SK-N-SH (cell line): ENCODE measurements at regions not wholly inside any gene's neighbourhood (a gene's known extent, or its start where the extent isn't known, plus 50 kb on each side); places are given as distances from the start of the nearest gene placed in this dataset.

Experiments
- CTCF ChIA-PET: fragments of 300-600, 350-600 bp; formaldehyde crosslinking; extraction: SDS; loops from one replicate; lab custom pipeline; 2021; lab: Yijun Ruan, JAX
- POLR2A ChIA-PET: fragments of 350-600 bp; sonication (Branson Sonifier 250); formaldehyde crosslinking; extraction: SDS; loops from one replicate; lab custom pipeline; 2020; ENCODE audit warnings: antibody characterized with exemption, inconsistent platforms; lab: Yijun Ruan, JAX
- DNase-seq: peaks from one replicate; pipeline ENCODE4 v3.0.0; 2012
- H2AFZ ChIP-seq: fragments of 200-600 bp; sonication (generic); 2 replicates; pipeline ENCODE4 v1.8.1; 2016; ENCODE audit warnings: antibody characterized with exemption, mild to moderate bottlenecking, low read depth
- H3F3A ChIP-seq: fragments of 200-600 bp; sonication (generic); replicated peaks from 2 replicates; pipeline ENCODE3; 2016; ENCODE audit warnings: antibody characterized with exemption, mild to moderate bottlenecking; ENCODE audit not compliant: insufficient read depth
- H3K27ac ChIP-seq, 2 experiments: fragments of 200-500 bp in 1 of 2; fragments of 200-600 bp in 1 of 2; sonication (Bioruptor generic) in 1 of 2; sonication (generic), shearing (Covaris generic) in 1 of 2; 2 replicates each; pipeline versions ENCODE4 v1.5.1 to v1.6.1; 2014 to 2016; ENCODE audit warnings: low read depth in 2 of 2, inconsistent platforms in 1 of 2, low read length in 1 of 2, mild to moderate bottlenecking in 1 of 2, mixed read lengths in 1 of 2
- H3K27me3 ChIP-seq: fragments of 200-600 bp; sonication (generic), shearing (Covaris generic); 2 replicates; pipeline ENCODE4 v1.6.1; 2016; ENCODE audit warnings: mixed run types; ENCODE audit not compliant: insufficient read depth
- H3K36me3 ChIP-seq, 2 experiments: fragments of 200-500 bp in 1 of 2; fragments of 200-600 bp in 1 of 2; sonication (Bioruptor generic) in 1 of 2; sonication (generic) in 1 of 2; replicated peaks in 1 of 2; 2 replicates each; pipeline versions ENCODE3 to v1.5.1; 2014 to 2016; ENCODE audit warnings: low read length in 1 of 2, mild to moderate bottlenecking in 1 of 2; ENCODE audit not compliant: insufficient read depth in 2 of 2, control insufficient read depth in 1 of 2
- H3K4me1 ChIP-seq, 2 experiments: fragments of 200-500 bp in 1 of 2; fragments of 200-600 bp in 1 of 2; sonication (Bioruptor generic) in 1 of 2; sonication (generic), shearing (Covaris generic) in 1 of 2; 2 replicates each; pipeline versions ENCODE4 v1.5.1 to v1.6.1; 2014 to 2016; ENCODE audit warnings: low read depth in 1 of 2, low read length in 1 of 2, mixed run types in 1 of 2; ENCODE audit not compliant: insufficient read depth in 2 of 2, control insufficient read depth in 1 of 2
- H3K4me2 ChIP-seq: fragments of 200-600 bp; sonication (generic), shearing (Covaris generic); 2 replicates; pipeline ENCODE4 v1.6.1; 2017; ENCODE audit warnings: mixed run types
- H3K4me3 ChIP-seq, 2 experiments: fragments of 200-500 bp in 1 of 2; fragments of 200-600 bp in 1 of 2; sonication (Bioruptor generic) in 1 of 2; sonication (generic), shearing (Covaris generic) in 1 of 2; 2 replicates each; pipeline versions ENCODE4 v1.5.1 to v1.8.1; 2014 to 2016; ENCODE audit warnings: low read depth in 2 of 2, inconsistent platforms in 1 of 2, low read length in 1 of 2, mild to moderate bottlenecking in 1 of 2, mixed read lengths in 1 of 2, moderate library complexity in 1 of 2
- H3K79me2 ChIP-seq: fragments of 200-600 bp; sonication (generic); 2 replicates; pipeline ENCODE4 v1.8.1; 2017; ENCODE audit warnings: mild to moderate bottlenecking; ENCODE audit not compliant: insufficient read depth
- H3K9ac ChIP-seq: fragments of 200-600 bp; sonication (generic); 2 replicates; pipeline ENCODE4 v1.6.1; 2017; ENCODE audit warnings: mixed run types
- H3K9me2 ChIP-seq: fragments of 200-600 bp; sonication (generic); 2 replicates; pipeline ENCODE4 v1.6.1; 2017; ENCODE audit warnings: mixed run types
- H3K9me3 ChIP-seq: fragments of 200-600 bp; sonication (generic); 2 replicates; pipeline ENCODE4 v1.6.1; 2017; ENCODE audit warnings: mixed run types, mild to moderate bottlenecking, moderate library complexity
- H4K20me1 ChIP-seq: fragments of 200-600 bp; sonication (generic); 2 replicates; pipeline ENCODE4 v1.6.1; 2017; ENCODE audit warnings: mild to moderate bottlenecking, mixed run types; ENCODE audit not compliant: insufficient read depth
- CTCF ChIP-seq: fragments of 200-600 bp; sonication (generic); IDR thresholded peaks from 2 replicates; pipeline ENCODE4 v1.6.1; 2017; ENCODE audit warnings: antibody characterized with exemption, mild to moderate bottlenecking, moderate library complexity
- FOSL2 ChIP-seq: IDR thresholded peaks from 2 replicates; pipeline ENCODE4 v1.4.0; 2012; ENCODE audit warnings: low read depth, mild to moderate bottlenecking, moderate library complexity, borderline replicate concordance
- FOXM1 ChIP-seq: IDR thresholded peaks from 2 replicates; pipeline ENCODE4 v1.4.0; 2012; ENCODE audit warnings: low read depth, mild to moderate bottlenecking
- GABPA ChIP-seq: IDR thresholded peaks from 2 replicates; pipeline ENCODE4 v1.4.0; 2012; ENCODE audit warnings: low read depth, mild to moderate bottlenecking
- JUND ChIP-seq: IDR thresholded peaks from 2 replicates; pipeline ENCODE4 v1.4.0; 2012
- MAX ChIP-seq: IDR thresholded peaks from 2 replicates; pipeline ENCODE4 v1.4.0; 2012; ENCODE audit warnings: low read depth
- MEF2A ChIP-seq: IDR thresholded peaks from 2 replicates; pipeline ENCODE4 v1.4.0; 2012; ENCODE audit warnings: low read depth, borderline replicate concordance
- MXI1 ChIP-seq: IDR thresholded peaks from 2 replicates; pipeline ENCODE4 v1.6.1; 2012; ENCODE audit warnings: mild to moderate bottlenecking, low read depth, low read length, improper control_type of control experiment
- NFIC ChIP-seq: IDR thresholded peaks from 2 replicates; pipeline ENCODE4 v1.4.0; 2012; ENCODE audit warnings: borderline replicate concordance
- PBX3 ChIP-seq: IDR thresholded peaks from 2 replicates; pipeline ENCODE4; 2012
- POLR2AphosphoS5 ChIP-seq: IDR thresholded peaks from 2 replicates; pipeline ENCODE4 v1.6.1; 2012; ENCODE audit warnings: low read depth, low read length
- SMC3 ChIP-seq: IDR thresholded peaks from 2 replicates; pipeline ENCODE4 v1.6.1; 2012; ENCODE audit warnings: low read depth, low read length, improper control_type of control experiment
- TEAD4 ChIP-seq: IDR thresholded peaks from 2 replicates; pipeline ENCODE4 v1.4.0; 2012; ENCODE audit warnings: mild to moderate bottlenecking, borderline replicate concordance; ENCODE audit not compliant: insufficient read depth
- USF1 ChIP-seq: IDR thresholded peaks from 2 replicates; pipeline ENCODE4 v1.4.0; 2012; ENCODE audit warnings: low read depth, borderline replicate concordance
- WGBS: methylation state at CpG from one replicate; pipeline ENCODE4 v1.1.6; 2017; ENCODE audit warnings: low lambda C conversion rate; 5-methylcytosine and 5-hydroxymethylcytosine counted together
- TF ChIP-seq, protein P1 (sequence below): fragments of 150-350 bp; IDR thresholded peaks from 2 replicates; pipeline ENCODE4 v1.6.1; 2016; ENCODE audit warnings: mild to moderate bottlenecking, low read depth, low read length
- TF ChIP-seq, protein P2 (sequence below): IDR thresholded peaks from 2 replicates; pipeline ENCODE4 v1.6.1; 2012; ENCODE audit warnings: mild to moderate bottlenecking, low read depth, low read length, moderate library complexity

GRCh38 chr6:48817333-48818051 lies 645.6 kb downstream of the MMUT start:
- Histone ChIP-seq H3K36me3 (no peaks in the 10 kb centered on the region), H4K20me1 (no peaks in the 10 kb centered on the region), H3K27me3 (no peaks in the 10 kb centered on the region), H3K4me2 (no peak overlapping the region), H3K9ac (no peak overlapping the region), H3F3A (no peaks in the 10 kb centered on the region), H3K4me3 (no peak overlapping the region), H3K4me1 (no peaks in the 10 kb centered on the region), H3K27ac (no peak overlapping the region), H3K79me2 (no peaks in the 10 kb centered on the region), H3K9me3 (no peaks in the 10 kb centered on the region), H2AFZ (0 out of 2 replicates have a peak overlapping the region, but pooled peaks have one; percentile 11), H3K9me2 (0 out of 2 replicates have a peak, but pooled peaks cover 3% of the 10 kb centered on the region)
- TF ChIP-seq, protein P1, sequence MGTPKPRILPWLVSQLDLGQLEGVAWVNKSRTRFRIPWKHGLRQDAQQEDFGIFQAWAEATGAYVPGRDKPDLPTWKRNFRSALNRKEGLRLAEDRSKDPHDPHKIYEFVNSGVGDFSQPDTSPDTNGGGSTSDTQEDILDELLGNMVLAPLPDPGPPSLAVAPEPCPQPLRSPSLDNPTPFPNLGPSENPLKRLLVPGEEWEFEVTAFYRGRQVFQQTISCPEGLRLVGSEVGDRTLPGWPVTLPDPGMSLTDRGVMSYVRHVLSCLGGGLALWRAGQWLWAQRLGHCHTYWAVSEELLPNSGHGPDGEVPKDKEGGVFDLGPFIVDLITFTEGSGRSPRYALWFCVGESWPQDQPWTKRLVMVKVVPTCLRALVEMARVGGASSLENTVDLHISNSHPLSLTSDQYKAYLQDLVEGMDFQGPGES, result no peak
- TF ChIP-seq TEAD4 (no peak), MXI1 (no peak), GABPA (no peak), JUND (no peak), MEF2A (no peak), FOXM1 (no peak), CTCF (no peak), USF1 (no peak), FOSL2 (no peak), PBX3 (no peak), NFIC (no peak), POLR2AphosphoS5 (no peak), SMC3 (no peak), MAX (no peak)
- TF ChIP-seq, protein P2, sequence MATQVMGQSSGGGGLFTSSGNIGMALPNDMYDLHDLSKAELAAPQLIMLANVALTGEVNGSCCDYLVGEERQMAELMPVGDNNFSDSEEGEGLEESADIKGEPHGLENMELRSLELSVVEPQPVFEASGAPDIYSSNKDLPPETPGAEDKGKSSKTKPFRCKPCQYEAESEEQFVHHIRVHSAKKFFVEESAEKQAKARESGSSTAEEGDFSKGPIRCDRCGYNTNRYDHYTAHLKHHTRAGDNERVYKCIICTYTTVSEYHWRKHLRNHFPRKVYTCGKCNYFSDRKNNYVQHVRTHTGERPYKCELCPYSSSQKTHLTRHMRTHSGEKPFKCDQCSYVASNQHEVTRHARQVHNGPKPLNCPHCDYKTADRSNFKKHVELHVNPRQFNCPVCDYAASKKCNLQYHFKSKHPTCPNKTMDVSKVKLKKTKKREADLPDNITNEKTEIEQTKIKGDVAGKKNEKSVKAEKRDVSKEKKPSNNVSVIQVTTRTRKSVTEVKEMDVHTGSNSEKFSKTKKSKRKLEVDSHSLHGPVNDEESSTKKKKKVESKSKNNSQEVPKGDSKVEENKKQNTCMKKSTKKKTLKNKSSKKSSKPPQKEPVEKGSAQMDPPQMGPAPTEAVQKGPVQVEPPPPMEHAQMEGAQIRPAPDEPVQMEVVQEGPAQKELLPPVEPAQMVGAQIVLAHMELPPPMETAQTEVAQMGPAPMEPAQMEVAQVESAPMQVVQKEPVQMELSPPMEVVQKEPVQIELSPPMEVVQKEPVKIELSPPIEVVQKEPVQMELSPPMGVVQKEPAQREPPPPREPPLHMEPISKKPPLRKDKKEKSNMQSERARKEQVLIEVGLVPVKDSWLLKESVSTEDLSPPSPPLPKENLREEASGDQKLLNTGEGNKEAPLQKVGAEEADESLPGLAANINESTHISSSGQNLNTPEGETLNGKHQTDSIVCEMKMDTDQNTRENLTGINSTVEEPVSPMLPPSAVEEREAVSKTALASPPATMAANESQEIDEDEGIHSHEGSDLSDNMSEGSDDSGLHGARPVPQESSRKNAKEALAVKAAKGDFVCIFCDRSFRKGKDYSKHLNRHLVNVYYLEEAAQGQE, result no peak
- no peak for DNase-seq
- CTCF ChIA-PET, result interaction anchor here (0.9 kb wide), 1 partner anchor 19 kb away, joined by 3 read pairs; no protein-coding TSS in a partner anchor
- POLR2A ChIA-PET, result no interaction called here
- 64% methylated on average over 4 of the region's 4 CpGs for WGBS
